NOMO-1 treated with DMSO at 0.1 percent for 48 hours (cell line): ENCODE measurements at regions not wholly inside any gene's neighbourhood (a gene's known extent, or its start where the extent isn't known, plus 50 kb on each side); places are given as distances from the start of the nearest gene placed in this dataset.
"Not testable (repeated sequence)": the region's sequence is repeated elsewhere in the genome, so short reads cannot be mapped to it uniquely, and the experiment has no call there.

ENCODE experiments used
- DNase-seq: peaks from one replicate; lab custom pipeline; 2025; ENCODE audit not compliant: unreplicated experiment; lab: John Stamatoyannopoulos, UW

GRCh38 chr6:63477422-63478040, 94.7 kb upstream of the LOC128125822 start:
- no peak for DNase-seq

DNA sequence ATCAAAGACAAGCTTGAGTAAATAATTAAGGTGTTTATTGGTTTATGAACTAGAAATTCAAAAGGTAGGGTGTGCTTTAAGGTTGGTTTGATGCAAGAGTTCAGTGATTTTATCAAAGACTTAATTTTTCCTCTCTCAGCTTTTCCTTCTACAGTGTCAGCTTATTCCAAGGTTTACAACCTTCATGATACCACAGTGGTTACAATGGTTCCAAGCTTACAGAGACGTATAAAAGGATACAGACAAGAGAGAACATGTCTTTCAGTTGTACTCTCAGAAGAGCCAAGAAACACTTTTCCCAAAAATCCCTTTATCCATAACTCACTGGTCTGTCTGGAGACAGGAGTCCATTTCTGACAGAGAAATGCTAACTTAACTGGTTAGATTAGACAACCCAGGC, 93.5 kb upstream of the LOC128125822 start:
- DNase-seq, result no peak

GRCh38 chr6:63486196-63486595, 86.1 kb upstream of the LOC128125822 start:
- no peak for DNase-seq

GRCh38 chr6:63487103-63487813, 85.0 kb upstream of the LOC128125822 start:
- no peak for DNase-seq

GRCh38 chr6:63491119-63491518, 81.2 kb upstream of the LOC128125822 start:
- DNase-seq, result no peak

DNA sequence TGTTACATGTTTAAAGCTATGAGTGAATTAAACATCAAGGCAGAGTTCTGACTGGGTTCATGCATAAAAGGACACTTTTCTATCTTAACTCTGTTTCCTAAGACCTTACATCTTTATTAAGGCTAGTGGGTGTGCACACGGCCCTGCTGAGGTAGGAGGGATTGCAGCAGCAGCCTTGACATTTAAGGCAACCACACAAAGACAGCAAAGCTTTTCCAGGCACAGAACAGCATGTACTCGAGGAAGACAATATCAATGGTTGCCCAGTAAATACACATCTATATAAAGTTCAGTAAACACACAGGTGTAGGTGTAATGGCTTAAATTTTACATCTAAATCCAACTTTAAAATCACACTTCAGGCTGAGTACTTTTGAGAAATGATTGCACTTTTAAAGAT, 79.8 kb upstream of the LOC128125822 start:
- no peak for DNase-seq

- DNase-seq, result no peak
Observed at GRCh38 chr6:63493557-63493956, 78.7 kb upstream of the LOC128125822 start.

GRCh38 chr6:63496361-63496804, 75.9 kb upstream of the LOC128125822 start:
- no peak for DNase-seq

- no peak for DNase-seq
Observed at GRCh38 chr6:63502156-63502555, 70.1 kb upstream of the LOC128125822 start.

DNA sequence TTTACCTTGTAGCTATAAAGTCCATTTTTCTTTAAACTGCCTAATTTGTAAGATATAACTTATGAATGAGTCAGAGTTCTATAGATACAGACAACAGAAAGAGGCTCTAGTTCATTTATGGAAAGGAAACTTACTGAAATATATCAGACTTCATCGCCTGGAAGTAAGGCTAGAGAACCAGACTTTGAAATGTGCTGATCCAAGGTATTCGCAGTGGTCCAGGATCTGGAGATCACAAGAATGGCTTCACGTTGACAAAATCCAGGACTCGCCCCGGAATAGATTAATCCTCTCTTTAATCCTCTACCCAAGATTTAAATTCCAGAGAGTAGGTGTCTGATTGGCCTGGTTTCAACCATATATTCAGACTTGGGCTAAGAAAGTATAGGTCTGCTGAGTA, 69.1 kb upstream of the LOC128125822 start:
- DNase-seq, result no peak

DNA sequence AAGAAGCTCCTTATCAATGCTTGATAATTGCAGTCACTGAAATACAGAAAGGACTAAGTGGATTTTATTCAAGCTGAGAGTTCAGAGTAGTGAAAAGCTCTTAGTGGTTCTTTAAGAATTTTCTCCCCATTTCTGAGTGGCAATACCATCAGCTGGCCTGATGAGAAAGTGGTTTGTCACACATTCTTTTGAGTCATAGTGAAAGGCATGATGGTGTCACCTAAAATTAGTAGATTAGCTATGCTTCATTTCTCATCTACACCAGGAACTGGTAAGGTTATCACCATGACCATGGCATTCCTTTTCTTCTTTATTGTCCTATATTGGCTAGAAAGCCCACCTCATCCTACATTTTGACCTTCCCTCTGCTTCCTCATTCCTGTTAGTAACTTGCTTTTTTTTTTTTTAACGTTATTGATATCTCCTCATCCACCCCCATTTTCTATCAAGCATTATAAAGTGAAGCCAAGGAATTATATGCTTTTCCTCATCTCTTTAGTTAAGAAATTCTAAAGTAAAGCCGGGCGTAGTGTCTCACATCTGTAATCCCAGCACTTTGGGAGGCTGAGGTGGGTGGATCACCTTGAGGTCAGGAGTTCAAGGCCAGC, 67.4 kb upstream of the LOC128125822 start:
- DNase-seq, result no peak

GRCh38 chr6:63507096-63507495, 65.2 kb upstream of the LOC128125822 start:
- no peak for DNase-seq

- DNase-seq, result no peak
Observed at GRCh38 chr6:63509652-63510352, 62.5 kb upstream of the LOC128125822 start.

GRCh38 chr6:63510353-63510686, 62.0 kb upstream of the LOC128125822 start:
- DNase-seq, result no peak

DNA sequence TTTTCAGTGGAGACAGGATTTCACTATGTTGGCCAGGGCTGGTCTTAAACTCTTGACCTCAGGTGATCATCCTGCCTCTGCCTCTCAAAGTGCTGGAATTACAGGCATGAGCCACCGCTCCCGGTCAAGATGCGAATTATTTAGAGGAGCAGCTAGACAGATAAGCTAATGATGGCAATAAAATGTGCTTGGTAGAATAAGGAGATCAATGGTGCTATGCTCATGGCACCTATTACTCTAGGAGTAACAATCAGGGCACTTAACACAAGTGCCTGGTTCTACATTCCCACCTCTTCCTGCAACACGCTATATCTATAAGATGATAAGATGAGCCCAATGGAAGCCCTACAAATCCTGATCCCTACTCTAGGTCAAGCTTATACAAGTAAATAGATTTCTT, 61.4 kb upstream of the LOC128125822 start:
- no peak for DNase-seq

DNA sequence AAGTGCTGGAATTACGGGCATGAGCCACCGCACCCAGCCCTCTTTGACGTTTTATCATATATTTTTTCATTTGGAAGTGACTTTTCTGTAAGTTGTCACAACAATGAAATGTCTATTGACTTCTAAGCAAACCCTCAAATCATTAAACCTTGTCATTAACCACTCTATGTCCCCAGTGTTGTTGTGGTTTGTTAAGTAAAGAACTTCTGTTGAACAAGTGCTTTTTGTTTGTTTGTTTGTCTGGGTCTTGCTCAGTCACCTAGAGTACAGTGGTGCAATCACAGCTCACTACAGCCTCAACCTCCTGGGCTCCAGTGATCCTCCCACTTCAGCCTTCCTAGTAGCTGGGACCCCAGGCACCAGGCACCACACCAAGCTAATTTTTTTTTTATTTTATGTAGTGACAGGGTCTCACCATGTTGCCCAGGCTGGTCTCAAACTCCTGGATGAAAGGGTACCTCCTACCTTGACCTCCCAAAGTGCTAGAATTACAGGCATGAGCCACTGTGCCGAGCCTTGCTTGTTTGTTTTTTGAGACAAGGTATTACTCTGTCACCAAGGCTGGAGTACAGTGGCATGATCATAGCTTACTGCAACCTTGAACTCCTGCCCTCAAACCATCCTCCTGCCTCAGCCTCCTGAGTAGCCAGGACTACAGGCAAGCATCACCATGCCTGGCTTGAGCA, 57.6 kb upstream of the LOC128125822 start:
- no peak for DNase-seq

DNA sequence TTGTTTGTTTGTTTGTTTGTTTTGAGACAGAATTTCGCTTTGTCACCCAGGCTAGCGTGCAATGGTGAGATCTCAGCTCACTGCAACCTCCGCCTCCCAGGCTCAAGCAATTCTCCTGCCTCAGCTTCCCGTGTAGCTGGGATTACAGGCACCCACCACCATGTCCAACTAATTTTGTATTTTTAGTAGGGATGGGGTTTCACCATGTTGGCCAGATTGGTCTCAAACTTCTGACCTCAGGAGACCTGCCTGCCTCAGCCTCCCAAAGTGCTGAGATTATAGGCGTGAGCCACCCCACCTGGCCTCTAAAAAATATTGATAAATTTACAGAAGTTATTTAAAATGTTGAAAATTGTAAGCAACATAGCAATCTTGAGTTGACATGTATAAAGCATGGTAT, 57.1 kb upstream of the LOC128125822 start:
- DNase-seq, result not testable (repeated sequence)

GRCh38 chr6:63516186-63516944, 55.9 kb upstream of the LOC128125822 start:
- no peak for DNase-seq

DNA sequence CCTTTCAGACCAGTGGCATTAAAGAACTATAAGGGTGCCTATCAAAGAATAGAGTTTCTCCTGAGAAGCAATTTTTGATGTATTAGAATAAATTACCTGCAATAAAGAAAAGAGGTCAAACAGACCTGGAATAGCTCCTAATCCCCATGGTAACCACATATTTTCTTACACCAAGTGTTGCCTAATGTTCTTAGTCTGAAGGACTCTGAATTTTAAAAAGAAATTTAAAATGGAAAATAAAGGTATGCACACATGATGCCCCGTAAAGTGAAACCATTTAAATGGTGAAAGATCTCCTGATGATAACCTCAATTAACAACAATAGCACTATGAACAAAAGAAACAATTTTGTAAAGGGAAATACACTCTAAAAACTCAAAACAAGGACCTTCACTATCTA, 55.1 kb upstream of the LOC128125822 start:
- no peak for DNase-seq

- DNase-seq, result no peak
Observed at GRCh38 chr6:63521475-63522210, 50.6 kb upstream of the LOC128125822 start.
